ENCODE measurements at regions not wholly inside any gene's neighbourhood (a gene's known extent, or its start where the extent isn't known, plus 50 kb on each side); places are given as distances from the start of the nearest gene placed in this dataset.

DNA sequence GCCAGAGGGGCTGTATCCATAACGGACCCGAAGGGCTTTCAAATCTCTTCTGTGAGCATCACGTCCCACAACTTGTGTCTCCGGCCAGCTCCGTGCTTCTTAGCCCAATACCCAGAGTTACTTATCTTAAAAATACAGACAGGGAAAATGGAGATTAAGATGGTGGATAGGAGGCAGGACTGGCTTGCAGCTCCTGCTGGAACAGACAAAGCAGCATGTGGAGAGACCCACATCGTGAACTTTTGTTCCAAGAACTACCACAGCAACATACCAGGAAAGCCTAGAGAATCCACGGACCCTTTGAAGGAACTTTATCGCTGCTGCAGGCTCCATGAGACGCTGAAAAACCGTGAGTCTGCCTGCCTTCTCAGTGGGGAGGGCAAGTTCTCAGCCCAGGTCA is 113.7 kb downstream of the RNASET2 start:
- no peak for DNase-seq (ENCODE audit: low read depth)

DNA sequence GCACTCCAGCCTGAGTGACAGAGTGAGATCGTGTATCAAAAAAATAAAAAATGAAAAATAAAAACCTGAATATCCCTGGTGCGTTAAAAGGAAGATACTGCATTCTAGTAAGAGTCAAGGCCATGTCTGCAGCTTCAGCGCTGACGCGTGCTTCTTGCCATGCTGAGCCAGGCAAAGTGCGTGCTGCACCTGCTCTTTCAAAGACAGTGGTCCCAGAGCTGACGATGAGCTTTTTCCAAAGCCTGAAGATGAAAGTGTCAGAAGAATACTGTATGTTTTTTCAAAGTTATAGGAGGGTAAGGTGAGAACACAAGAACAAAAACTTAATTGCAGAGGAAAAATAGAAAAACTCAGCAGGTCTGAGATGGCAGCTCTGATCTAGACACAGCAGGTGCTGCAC is 115.1 kb downstream of the RNASET2 start:
- no peak for DNase-seq (ENCODE audit: low read depth)

DNA sequence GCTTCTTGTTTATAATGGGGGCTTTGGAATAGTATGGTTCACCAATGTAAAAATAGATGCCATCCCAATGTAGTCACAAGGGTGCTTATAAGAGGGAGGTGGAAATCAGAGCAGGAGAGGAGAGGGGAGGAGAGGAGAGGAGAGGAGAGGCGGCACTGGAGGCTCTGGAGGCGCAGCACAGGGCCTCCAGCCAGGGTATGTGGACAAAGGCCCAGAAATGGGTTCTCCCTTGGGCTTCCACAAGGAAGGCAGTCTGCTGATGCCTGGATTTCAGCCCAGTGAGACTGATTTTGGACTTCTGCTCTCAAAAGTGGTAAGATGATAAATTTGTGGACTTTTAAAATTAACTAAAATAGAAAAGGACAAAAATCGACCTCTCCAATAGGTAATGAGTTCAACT is 116.8 kb downstream of the RNASET2 start:
- no peak for DNase-seq (ENCODE audit: low read depth)

DNA sequence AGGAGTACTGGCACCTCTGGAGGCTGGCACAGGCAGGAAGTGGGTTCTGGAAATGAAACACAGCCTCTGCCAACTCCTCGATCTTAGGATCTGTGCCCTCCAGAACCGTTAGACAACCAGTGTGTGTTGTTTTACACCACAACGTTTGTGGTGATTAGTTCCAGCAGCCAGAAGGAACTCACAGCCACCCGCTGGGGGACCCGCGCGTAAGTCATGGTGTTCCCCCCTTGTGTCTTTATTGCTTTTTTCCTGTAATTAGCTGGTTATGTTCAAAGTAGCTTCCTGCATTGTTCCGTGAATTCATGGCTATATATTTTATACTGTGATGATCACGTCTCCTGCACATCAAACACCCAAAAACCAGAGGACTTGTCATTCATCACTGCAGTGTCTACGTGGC is 117.4 kb downstream of the RNASET2 start:
- no peak for DNase-seq (ENCODE audit: low read depth)

DNA sequence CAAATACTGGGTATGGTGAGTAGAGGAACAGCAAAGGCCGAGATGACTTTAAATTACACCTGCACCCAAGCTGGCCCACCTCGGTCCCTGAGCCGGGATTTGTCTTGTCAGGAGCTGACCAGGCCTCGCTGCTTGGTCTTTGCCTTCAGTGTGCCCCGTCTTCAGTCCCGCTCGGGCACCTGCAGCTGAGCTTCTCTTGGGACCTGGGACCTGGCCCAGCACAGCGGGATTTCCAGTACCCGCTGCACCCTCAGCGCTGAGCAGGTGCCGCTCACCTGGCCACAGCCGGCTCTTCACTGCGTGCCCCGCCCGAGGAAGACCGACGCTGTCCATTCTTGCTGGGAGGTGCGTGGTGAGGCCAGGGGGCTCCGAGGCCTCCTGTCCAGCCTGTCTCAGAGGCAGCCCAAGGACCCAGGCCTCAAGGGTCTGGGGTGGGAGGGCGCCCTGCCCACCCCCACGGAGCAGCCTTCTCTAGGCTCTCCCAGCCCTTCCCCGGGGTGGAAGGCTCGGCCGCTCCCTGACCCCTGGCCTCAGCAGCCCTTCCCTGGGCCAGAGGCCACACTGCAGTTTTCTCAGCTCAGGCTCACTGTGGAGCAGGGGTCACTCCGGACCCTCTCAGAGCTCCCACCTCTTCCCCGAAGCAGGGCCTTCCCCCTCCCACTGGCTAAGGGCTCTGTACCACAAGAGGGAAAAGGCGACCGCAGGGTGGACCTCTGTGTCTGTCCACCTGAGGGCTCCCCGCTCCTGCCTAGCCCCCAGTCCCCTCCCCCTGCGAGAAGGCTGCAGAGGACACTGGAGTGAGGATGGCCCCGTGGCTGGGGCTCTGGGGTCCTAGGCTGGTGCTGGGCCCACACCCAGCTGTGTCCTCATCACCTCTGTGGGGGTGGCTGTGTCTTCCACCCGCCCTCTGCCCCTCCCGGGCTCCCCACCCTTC is 119.3 kb downstream of the RNASET2 start:
- no peak for DNase-seq (ENCODE audit: low read depth)

DNA sequence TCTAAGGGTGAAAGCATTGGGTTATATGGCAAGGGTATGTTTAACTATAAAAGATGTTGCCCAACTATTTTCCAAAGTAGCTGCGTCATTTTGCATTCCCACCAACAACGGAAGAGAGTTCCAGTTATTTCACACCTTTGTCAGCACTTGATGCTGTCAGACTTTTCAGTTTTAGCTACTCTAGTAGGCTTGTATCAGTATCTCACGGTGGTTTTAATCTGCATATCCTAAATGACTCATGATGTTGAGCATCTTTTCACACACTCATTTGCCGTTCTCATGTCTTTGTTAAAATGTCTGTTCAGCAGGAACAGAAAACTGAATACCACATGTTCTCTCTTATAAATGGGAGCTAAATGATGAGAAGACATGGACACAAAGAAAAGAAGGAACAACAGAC is 122.3 kb downstream of the RNASET2 start:
- DNase-seq (ENCODE audit: low read depth): no peak

DNA sequence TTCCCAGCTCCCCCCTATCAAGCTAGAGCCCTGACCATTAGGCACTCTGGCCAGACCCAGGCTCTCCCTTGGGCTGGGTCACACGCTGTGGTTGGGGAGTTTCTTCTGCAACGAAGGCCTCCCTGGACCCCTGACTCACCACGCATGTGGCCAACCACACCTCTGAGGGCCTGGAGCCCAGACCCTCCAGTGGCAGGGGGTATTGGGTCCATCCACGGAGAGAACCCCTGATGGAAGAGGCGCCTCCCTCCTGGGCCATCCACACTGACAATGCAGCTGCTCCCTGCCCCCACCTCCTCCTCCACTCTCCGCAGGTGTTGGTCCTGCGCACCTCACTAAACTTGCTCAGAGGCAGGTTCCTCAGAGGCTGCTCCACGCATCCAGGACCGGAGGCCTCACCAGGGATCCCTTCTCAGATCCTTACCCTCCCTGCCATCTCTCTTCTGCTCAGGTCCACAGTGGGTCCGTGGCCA is 125.4 kb downstream of the RNASET2 start:
- DNase-seq (ENCODE audit: low read depth): no peak

DNA sequence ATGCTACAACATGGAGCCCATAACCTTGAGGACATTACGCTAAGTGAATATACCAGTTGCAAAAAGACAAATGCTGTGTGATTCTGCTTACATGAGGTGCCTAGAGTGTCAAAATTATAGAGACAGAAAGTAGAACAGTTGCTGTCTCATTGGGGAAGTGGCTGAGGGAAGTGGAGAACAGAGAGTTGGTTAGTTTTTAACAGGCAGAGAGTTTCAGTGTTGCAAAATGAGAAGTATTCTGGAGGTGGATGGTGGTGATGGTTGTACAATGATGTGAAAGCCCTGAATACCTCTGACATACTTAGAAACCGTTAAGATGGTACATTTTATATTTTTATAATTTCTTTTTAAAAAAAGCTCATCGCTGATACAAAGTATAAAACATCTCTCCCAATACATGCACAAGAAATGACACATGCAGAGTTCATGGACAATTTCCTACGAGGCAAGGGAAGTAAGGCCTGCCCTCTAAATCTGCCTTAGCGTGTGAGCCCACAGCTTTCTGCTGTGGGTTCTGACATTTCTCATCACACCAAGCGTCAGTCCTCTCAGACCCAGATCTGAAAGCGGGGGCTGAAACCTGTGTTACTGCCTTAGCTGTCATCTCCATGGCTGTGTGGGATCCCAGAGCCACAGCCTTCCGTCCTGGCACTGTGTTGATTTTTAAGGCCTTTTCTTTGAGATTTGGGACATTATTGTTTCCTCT is 126.0 kb downstream of the RNASET2 start:
- DNase-seq (ENCODE audit: low read depth): no peak

DNA sequence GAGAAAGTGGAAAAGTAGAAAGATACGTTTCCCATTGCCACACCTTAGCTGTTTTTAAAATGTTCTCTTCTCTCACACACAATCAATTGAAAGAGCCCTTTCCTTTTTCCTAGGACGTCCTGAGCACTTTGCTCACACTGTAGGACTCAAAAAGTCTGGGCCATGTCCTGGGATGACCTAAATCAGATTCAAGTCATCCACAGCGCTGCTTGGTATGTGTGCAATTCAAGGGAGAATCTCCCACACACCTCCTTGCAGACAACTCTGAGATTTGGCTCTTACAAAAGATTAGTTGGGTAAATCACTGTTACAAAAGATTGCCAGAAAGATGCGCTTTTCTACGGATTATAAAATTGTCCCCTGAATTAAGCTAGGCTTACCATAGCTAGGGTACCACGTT is 130.1 kb downstream of the RNASET2 start:
- no peak for DNase-seq (ENCODE audit: low read depth)

DNA sequence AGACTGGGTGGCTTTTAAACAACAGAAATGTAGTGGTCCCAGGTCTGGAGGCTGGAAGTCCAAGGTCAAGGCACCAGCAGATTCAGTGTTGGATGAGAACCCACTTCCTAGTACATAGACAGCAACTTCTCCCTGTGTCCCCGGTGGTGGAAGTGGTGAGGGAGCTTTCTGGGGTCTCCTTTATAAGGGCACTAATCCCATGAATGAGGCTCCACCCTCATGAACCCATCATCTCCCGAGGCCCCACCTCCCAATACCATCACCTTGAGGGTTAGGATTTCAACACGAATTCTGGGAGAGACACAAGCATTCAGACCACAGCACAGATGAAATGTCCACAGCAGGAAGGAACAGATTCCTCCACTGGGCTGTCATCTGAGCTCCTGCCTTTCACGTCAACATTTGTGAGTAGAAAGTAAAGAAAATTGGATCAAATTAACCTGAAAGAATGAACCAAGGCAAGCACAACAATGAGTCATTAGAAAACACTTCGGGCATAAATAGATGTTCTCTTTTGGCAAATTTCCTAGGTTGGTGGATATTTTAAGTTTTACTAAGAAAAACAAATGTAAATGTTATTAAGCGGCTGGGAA is 130.7 kb downstream of the RNASET2 start:
- no peak for DNase-seq (ENCODE audit: low read depth)

DNA sequence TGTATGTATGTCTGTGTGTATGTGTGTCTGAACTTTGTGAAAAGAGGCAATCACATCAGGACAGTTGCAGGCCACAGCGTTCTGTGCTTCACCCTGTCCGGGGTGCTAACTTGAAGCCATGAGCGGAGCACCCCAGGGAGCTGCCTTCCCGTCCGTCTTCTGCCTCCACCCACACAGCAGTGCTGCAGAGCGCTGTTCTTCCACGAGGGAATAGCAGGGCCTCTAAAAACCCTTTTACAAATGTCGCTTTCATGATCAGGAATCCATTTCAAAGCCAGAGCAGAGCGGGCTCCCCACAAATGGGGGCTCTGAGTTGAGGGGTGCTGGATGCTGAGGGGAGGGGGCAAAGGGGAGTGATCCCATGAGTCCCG is 131.5 kb downstream of the RNASET2 start:
- DNase-seq (ENCODE audit: low read depth): no peak

DNA sequence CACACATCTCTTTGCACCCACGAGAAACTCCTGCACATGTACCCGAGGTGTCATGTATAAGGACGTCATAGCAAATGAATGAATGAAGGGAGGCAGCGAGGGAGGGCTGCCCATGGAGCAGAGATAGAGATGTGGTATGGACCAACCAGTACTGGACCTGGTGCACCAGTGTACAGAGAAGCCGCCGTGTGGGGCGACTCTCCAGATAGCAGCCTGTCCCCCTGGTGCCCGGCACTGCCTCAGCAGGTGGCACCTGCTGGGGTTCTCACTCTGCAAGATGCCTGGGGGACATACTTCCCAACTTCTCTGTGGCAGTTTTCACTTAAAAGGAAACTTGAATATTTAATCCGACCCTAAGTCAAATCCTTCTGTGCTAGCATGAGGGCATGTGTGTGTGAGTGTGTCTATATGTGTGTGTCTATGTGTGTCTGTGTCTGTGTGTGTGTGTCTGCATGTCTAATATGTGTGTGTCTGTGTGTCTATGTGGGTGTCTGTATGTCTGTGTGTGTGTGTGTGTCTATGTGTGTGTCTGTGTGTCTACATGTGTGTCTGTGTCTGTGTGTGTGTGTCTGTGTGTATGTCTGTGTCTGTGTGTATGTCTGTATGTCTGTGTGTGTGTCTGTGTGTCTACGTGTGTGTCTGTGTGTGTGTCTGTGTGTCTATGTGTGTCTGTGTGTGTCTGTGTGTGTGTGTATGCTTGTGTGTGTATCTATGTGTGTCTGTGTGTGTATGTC is 132.0 kb downstream of the RNASET2 start:
- no peak for DNase-seq (ENCODE audit: low read depth)

DNA sequence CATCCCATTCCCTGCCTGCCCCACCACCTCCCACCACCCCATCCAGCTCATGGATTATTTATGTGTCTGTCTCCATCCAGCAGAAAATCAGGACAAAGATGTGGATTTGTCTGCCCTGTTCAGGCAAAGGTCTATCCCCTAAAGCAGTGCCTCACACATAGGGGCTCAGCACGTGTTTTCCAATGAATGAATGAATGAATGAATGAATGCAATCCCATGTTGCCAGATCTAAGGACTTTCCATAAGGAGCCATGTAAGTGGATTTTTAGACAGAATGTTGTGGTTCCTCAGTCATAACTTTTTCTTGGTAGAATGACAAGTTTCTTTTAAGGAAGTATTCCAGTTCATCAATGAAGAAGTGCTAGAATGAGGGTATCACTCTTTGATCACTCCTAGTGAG is 133.7 kb downstream of the RNASET2 start:
- no peak for DNase-seq (ENCODE audit: low read depth)

DNA sequence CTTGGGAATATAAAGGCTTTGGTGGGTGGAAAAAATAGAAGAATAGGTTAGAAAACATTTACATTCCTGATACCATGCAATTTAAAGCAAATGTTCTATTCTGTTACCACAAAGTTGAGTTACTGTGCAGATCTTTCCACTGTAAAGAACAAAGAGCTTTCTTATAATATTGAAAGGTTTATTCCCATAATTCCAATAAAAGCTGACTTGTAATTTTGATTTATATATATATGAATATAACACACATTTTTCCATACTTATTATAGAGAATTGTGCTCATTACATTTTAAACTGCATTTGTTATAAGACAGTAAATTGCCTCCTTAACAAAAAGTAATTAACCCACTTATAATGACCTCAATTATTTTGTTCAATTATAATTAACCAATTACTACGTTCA is 135.9 kb downstream of the RNASET2 start:
- DNase-seq (ENCODE audit: low read depth): no peak

DNA sequence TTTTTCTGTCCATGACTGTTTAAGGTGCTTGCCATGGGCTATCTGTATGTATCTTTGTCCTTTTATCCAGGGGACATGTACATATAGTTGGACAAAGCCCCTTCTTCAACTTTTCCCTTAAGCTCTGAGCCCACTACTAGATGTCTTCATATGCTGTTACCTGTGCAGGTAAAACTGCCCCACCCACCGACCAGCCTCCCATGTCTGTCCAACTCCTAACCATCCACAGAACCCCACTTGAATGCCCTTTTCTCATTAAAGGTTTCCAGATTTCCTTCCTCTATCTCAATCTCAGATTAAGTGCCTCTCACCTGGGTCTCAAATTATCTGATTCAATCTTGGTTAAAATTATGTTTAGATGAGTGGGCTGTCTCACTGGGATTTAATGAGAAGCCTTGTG is 136.3 kb downstream of the RNASET2 start:
- DNase-seq (ENCODE audit: low read depth): no peak

DNA sequence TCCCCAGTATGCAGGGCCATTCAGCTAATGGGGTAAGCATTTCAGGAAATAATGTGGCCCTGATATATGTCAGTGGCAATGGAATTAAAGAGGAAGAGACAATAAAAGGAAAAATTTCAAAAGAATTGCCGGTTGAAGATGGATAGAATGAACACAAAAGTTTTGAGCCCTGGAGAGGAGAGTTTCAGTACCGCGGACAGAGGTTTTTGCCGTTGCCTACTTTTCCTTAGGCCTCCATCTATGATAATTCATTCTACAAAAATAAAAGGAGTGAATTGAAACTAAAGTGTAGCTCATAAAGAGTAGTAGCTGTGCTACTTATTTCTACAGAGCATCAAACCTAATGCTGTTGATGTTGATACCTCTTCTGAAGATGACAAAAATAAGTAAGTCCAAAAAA is 140.7 kb downstream of the RNASET2 start:
- DNase-seq (ENCODE audit: low read depth): no peak

DNA sequence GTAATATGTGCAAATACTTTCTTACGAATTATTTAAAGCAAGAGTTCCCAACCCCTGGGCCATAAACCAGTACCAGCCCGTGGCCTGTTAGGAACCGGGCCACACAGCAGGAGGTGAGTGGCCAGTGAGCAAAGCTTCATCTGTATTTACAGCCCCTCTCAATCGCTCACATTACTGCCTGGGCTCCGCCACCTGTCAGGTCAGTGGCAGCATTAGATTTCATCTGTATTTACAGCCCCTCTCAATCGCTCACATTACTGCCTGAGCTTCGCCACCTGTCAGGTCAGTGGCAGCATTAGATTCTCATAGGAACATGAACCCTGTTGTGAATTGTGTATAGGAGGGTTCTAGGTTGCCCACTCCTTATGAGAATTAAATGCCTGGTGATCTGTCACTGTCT is 142.0 kb downstream of the RNASET2 start:
- DNase-seq (ENCODE audit: low read depth): no peak

DNA sequence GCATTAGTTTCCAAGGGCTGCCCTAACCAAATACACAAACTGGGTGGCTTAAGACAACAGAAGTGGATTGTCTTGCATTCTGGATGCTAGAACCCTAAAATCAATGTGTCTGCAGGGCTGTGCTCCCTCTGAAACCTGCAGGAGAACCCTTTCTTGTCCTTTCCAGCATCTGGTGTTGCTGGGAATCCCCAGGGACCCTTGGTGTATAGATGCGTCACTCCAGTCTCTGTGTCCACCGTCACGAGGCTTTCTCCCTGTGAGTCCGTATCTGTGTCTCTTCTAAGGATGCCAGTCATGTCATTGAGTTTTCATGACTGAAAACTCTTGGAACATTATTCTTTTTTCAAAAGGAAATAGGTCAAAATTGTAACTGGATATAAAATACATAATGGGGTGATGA is 142.9 kb downstream of the RNASET2 start:
- DNase-seq (ENCODE audit: low read depth): no peak

DNA sequence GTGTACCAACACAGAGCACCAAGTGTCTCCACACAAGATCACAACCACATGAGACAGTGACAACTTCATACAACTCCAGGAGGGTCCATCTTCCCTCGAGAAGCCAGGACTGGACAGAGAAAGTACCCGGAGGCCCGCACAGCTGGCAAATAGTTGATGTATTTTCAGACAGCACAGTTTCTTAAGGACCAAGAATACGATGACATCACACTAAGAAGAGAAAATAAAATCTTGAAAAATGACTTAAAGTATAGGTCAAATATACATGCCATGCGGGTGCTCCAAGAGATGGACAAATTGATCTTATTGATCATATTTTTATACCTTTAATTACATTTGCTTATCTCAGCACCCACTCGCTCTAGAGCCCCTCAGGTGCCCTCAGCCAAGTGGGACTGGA is 145.5 kb downstream of the RNASET2 start:
- DNase-seq (ENCODE audit: low read depth): no peak

DNA sequence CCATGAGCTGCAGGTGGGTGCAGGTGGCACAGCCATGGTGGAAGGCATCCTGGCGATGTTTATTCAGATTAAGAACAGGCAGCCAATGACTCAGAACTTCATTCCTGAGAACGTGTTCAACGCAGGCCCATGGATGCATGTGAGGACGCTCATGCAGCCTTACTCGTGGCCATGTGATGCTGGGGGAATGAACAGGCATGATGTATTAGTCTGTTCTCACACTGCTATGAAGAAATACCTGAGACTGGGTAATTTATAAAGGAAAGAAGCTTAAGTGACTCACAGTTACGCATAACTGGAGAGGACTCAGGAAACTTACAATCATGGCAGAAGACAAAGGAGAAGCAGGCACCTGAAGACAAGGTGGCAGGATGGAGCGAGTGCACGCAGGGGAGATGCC is 146.6 kb downstream of the RNASET2 start:
- DNase-seq (ENCODE audit: low read depth): no peak

DNA sequence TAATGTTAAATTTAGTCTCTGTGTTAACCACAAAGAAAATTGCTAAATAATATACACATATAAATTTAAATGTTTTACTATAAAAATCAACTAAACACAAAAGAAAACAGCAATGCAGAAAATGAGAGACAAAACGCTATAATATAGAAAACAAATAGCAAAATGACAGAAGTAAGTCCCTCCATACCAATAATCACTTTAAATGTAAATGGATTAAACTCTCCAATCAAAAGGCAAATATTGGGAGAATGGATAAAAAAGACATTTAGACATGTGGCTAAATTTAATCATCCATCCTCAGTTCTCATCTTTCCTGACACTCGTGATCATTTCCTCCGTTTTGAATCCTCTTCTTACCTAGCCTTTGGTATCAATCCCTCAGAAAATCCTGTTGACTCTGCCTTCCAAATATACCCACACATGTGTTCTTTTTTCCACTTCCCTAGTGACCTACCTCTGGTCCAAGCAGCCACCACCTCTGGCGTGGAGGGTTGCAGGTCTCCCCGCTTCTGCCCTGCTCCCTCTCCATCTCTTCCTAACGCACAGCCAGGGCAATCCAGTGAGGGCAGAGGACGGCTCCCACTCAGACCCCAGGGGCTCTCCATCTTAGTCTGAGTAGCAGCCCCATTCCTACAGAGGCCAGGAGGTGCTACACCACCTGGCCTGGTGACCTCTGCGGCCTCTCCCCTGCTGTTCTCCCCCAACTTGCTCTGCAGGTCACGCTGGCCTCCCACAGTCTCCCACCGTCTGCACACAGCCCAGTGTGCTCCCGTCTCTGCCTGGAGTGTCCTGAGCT is 149.2 kb downstream of the RNASET2 start:
- no peak for DNase-seq (ENCODE audit: low read depth)

All from CMK (cell line).